ENCODE measurements at regions not wholly inside any gene's neighbourhood (a gene's known extent, or its start where the extent isn't known, plus 50 kb on each side); places are given as distances from the start of the nearest gene placed in this dataset.
A peak's percentile ranks its signal among the peaks of the same experiment; 100 is the strongest.

GRCh38 chr1:8086055-8086454 lies 59.9 kb upstream of the ERRFI1 start:
- no peak for DNase-seq

GRCh38 chr1:8084913-8085312 lies 58.8 kb upstream of the ERRFI1 start:
- DNase-seq = no peak

GRCh38 chr1:8083739-8084484 lies 57.8 kb upstream of the ERRFI1 start:
- DNase-seq = no peak

GRCh38 chr1:8082945-8083344 lies 56.8 kb upstream of the ERRFI1 start:
- no peak for DNase-seq

GRCh38 chr1:8078176-8078671 lies 52.1 kb upstream of the ERRFI1 start:
- DNase-seq = no peak

DNA sequence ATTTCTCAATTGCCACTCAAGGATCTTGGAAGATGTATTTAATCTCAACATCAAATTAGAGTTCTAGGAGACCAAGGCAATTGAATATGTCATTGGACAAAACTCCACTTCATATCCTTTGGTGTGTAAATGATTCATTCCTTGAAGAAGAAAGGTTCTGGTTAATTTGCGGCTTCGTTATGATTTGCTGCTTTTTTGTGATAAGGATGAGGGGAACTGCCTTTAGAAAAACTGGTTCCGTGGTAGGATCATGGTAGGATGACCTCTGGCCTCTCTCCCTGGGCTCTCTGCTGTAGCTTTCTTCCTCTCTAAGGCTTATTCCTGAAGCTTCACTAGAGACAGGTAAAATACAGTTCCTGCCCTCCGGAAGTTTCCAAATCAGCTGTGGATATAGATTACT lies 51.5 kb upstream of the ERRFI1 start:
- no peak for DNase-seq

DNA sequence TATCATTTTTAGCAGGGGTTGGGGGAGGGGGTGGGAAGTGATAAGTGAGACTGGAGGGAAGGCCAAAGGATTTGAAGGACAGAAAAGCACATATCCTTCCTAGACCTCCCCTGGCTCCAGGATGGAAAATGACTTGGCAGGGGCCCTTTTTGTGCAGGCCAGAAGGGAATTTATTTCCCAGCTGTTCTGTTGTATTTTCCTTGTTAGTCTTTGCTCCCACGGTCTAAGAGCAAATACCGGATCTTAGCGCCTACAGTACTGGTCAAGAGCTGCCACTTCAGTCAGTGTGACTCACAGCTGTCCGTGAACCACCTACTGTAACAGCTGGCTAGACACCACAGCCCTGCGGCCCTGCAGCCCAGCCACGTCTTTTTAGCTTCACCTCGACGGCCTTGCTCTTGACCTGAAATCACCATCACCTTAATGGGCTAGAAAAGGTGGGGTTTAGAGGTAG lies 51.0 kb upstream of the ERRFI1 start:
- DNase-seq = peak; percentile 69

DNA sequence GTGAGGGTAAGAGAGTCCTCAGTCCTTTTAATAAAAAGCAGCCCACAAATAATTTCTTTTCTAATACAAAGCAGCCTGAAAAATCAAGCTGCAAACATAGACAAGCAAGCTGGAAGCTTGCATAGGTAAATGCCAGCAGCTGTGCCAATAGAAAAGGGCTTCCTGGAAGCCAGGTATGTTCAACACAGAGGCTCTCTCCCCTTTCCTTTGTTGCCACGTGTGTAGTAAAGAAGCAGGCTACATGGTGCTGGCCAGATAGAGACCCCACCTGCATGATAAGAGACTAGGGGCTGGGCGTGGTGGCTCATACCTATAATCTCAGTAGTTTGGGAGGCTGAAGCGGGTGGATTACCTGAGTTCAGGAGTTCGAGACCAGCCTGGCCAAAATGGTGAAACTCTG lies 50.1 kb upstream of the ERRFI1 start:
- no peak for DNase-seq
